ENCODE measurements at regions not wholly inside any gene's neighbourhood (a gene's known extent, or its start where the extent isn't known, plus 50 kb on each side); places are given as distances from the start of the nearest gene placed in this dataset.

DNA sequence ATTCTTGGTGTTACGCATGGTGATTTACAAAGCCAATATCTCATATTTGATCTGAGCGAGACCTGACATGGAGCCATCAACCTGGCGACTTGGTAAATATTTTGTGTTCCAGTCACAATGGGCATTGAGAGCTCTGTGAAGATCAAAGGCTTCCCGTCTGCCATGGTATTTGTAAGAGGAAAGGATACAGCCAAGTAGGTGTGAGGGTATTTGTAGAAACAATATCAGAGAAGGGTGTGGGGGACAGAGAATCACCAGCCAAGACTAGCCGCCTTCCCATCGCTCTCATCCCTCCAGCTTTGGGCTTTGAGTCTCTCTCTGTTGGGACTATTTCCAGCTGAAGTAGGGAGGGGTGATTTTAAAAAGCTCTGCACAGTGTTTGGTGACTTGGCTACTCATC lies 173.4 kb upstream of the BDNF start:
- TF ChIP-seq POLR2AphosphoS5 (IDR thresholded peaks at IDR 0.05) (no peak), EP300 (IDR thresholded peaks at IDR 0.05; ENCODE audit: low read depth) (no peak), POLR2A (IDR thresholded peaks at IDR 0.05) (no peak)
- TF ChIP-seq, protein P1, sequence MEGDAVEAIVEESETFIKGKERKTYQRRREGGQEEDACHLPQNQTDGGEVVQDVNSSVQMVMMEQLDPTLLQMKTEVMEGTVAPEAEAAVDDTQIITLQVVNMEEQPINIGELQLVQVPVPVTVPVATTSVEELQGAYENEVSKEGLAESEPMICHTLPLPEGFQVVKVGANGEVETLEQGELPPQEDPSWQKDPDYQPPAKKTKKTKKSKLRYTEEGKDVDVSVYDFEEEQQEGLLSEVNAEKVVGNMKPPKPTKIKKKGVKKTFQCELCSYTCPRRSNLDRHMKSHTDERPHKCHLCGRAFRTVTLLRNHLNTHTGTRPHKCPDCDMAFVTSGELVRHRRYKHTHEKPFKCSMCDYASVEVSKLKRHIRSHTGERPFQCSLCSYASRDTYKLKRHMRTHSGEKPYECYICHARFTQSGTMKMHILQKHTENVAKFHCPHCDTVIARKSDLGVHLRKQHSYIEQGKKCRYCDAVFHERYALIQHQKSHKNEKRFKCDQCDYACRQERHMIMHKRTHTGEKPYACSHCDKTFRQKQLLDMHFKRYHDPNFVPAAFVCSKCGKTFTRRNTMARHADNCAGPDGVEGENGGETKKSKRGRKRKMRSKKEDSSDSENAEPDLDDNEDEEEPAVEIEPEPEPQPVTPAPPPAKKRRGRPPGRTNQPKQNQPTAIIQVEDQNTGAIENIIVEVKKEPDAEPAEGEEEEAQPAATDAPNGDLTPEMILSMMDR (IDR thresholded peaks at IDR 0.05): no peak
- WGBS, 2 donors (ENCODE audit: low coverage in 1 of 2): 52 to 62% methylated on average over 5 to 6 of the region's 6 CpGs
- no peak for DNase-seq
- Histone ChIP-seq H3K27ac (no peak overlapping the region), H3K4me1 (no peaks in the 10 kb centered on the region), H3K36me3 (no peaks in the 10 kb centered on the region), H3K27me3 (no peaks in the 10 kb centered on the region), H3K9me3 (no peaks in the 10 kb centered on the region), H3K4me3 (no peak overlapping the region)
- in situ Hi-C loops (cut with MboI; ENCODE audit: low pct_ligation_motif_present in 1 of 4, low pct_unique_long_range_greater_than_20kb in 1 of 4, low sequenced_read_pairs in 3 of 4): no loop called here
- intact Hi-C loops (cut with DNase I; ENCODE audit: low total_unique reads): no loop called here

DNA sequence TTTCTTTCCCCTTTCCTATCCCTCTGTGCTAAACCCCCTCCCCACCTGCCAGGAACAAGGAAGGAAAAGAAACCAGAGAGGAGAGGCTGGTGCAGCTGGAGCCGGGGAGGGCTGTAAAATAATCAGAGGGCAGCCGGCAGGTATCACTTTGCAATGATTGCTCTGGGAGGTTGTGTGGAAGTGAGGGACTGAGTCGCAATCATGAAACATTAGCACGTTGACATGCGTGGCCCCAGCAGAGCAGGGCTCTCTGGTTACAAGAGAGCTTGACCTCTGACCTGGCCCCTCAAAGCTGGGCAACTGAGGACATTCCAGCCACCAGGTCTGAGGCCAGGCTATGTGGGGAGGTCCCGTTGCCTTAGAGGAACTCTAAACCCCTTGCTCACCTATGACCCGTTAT lies 170.8 kb upstream of the BDNF start:
- Histone ChIP-seq H3K4me1 (no peaks in the 10 kb centered on the region), H3K27me3 (no peaks in the 10 kb centered on the region), H3K9me3 (no peaks in the 10 kb centered on the region), H3K4me3 (no peak overlapping the region), H3K27ac (no peak overlapping the region), H3K36me3 (no peaks in the 10 kb centered on the region)
- TF ChIP-seq, protein P1 (IDR thresholded peaks at IDR 0.05): no peak
- TF ChIP-seq POLR2AphosphoS5 (IDR thresholded peaks at IDR 0.05) (no peak), POLR2A (IDR thresholded peaks at IDR 0.05) (no peak), EP300 (IDR thresholded peaks at IDR 0.05; ENCODE audit: low read depth) (no peak)
- DNase-seq: peak; percentile 16
- in situ Hi-C loops (cut with MboI; ENCODE audit: low pct_ligation_motif_present in 1 of 4, low pct_unique_long_range_greater_than_20kb in 1 of 4, low sequenced_read_pairs in 3 of 4) (no loop called here), intact Hi-C loops (cut with DNase I; ENCODE audit: low total_unique reads) (no loop called here)
- 13 to 30% methylated on average over 4 to 7 of the region's 7 CpGs for WGBS, 2 donors (ENCODE audit: low coverage in 1 of 2)

DNA sequence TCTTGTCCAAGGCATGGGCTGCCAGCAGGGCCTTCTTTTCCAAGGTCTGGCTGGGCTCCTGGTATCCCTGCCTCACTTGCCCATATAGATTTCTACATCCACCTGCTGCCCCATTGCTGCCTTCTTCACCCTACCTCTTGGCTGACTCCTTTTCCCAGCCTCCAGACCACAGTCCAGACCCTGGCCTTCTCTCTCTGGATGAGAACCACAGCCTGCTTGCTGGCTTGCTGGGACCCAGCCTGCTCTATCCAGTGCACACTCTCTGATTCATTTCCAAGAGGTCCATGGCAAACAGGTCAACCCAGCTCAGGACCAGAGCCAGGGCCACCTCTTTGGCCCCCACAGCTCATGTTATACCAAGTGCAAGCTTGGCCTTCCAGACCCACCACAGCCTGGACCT lies 169.4 kb upstream of the BDNF start:
- in situ Hi-C loops (cut with MboI; ENCODE audit: low pct_ligation_motif_present in 1 of 4, low pct_unique_long_range_greater_than_20kb in 1 of 4, low sequenced_read_pairs in 3 of 4): no loop called here
- no peak for TF ChIP-seq EP300 (IDR thresholded peaks at IDR 0.05; ENCODE audit: low read depth)
- TF ChIP-seq POLR2A (IDR thresholded peaks at IDR 0.05): no peak
- TF ChIP-seq, protein P1 (IDR thresholded peaks at IDR 0.05): no peak
- no peak for TF ChIP-seq POLR2AphosphoS5 (IDR thresholded peaks at IDR 0.05)

DNA sequence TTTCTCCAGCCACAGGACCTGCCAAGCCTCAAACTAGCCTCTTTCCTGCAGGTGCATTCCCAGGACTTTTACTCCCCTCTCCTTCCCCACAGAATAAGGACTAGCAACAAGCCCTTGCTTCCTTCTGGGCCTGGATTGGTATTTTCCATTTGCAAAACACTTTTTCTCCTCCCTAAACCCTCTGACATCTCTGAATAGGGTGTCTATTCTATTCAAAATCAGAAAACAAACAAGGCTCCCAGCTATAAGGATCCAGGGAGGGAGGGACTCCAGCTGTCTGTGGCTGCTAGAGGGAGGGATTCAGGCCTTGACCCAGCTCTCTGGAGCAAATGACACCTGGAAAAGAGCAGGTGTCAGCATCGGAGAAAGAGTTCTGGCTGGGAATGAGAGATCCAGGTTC lies 168.5 kb upstream of the BDNF start:
- in situ Hi-C loops (cut with MboI; ENCODE audit: low pct_ligation_motif_present in 1 of 4, low pct_unique_long_range_greater_than_20kb in 1 of 4, low sequenced_read_pairs in 3 of 4): no loop called here
- H3K27ac ChIP-seq: no peak overlapping the region
- intact Hi-C loops (cut with DNase I; ENCODE audit: low total_unique reads): no loop called here

More for the DNA sequence above, 169.4 kb upstream of the BDNF start:
- no peak overlapping the region for H3K4me3 ChIP-seq
- intact Hi-C loops (cut with DNase I; ENCODE audit: low total_unique reads): no loop called here
- no peak overlapping the region for H3K27ac ChIP-seq
- H3K9me3 ChIP-seq: no peaks in the 10 kb centered on the region
- H3K4me1 ChIP-seq: no peaks in the 10 kb centered on the region
- DNase-seq: no peak
- H3K27me3 ChIP-seq: no peaks in the 10 kb centered on the region
- H3K36me3 ChIP-seq: no peaks in the 10 kb centered on the region

More for the DNA sequence above, 168.5 kb upstream of the BDNF start:
- DNase-seq: no peak
- 40 to 52% methylated on average over 1 of the region's 1 CpG for WGBS, 2 donors (ENCODE audit: low coverage in 1 of 2)
- Histone ChIP-seq H3K36me3 (no peaks in the 10 kb centered on the region), H3K9me3 (no peaks in the 10 kb centered on the region), H3K27me3 (no peaks in the 10 kb centered on the region), H3K4me3 (no peak overlapping the region), H3K4me1 (peaks cover 0 to 6% (median 0%) of the 10 kb centered on the region in 4 donors)
- TF ChIP-seq POLR2A (IDR thresholded peaks at IDR 0.05) (no peak), POLR2AphosphoS5 (IDR thresholded peaks at IDR 0.05) (no peak), EP300 (IDR thresholded peaks at IDR 0.05; ENCODE audit: low read depth) (no peak)
- TF ChIP-seq, protein P1 (IDR thresholded peaks at IDR 0.05): no peak
